Activated naive CD4-positive, alpha-beta T cell treated with anti-CD3 and anti-CD28 coated beads, Interleukin-2, amount 50 U/mL, for 72 hours (primary cell): ENCODE measurements at regions not wholly inside any gene's neighbourhood (a gene's known extent, or its start where the extent isn't known, plus 50 kb on each side); places are given as distances from the start of the nearest gene placed in this dataset.
"Not testable (repeated sequence)": the region's sequence is repeated elsewhere in the genome, so short reads cannot be mapped to it uniquely, and the experiment has no call there.

Experiments
- ATAC-seq, 2 donors: fragments of 150-1000 bp; cut with Tn5 transposase; 2 replicates each; pipeline ENCODE4 v1.10.0; 2021; ENCODE audit warnings: mild to moderate bottlenecking in 2 of 2, moderate library complexity in 2 of 2
- DNase-seq, 2 donors: peaks; one replicate each; pipeline ENCODE4 v3.0.0; 2021 to 2022; ENCODE audit warnings: low spot score in 2 of 2
- H3K27ac Mint-ChIP-seq, 2 donors: one replicate each; pipeline ENCODE4 v1.8.0; 2022; ENCODE audit warnings: mild to moderate bottlenecking in 2 of 2, mixed read lengths in 2 of 2
- H3K36me3 Mint-ChIP-seq, 2 donors: one replicate each; pipeline ENCODE4 v1.8.0; 2022; ENCODE audit warnings: mixed read lengths in 2 of 2
- H3K9me3 Mint-ChIP-seq, 2 donors: one replicate each; pipeline ENCODE4 v1.8.0; 2022; ENCODE audit warnings: mixed read lengths in 2 of 2

DNA sequence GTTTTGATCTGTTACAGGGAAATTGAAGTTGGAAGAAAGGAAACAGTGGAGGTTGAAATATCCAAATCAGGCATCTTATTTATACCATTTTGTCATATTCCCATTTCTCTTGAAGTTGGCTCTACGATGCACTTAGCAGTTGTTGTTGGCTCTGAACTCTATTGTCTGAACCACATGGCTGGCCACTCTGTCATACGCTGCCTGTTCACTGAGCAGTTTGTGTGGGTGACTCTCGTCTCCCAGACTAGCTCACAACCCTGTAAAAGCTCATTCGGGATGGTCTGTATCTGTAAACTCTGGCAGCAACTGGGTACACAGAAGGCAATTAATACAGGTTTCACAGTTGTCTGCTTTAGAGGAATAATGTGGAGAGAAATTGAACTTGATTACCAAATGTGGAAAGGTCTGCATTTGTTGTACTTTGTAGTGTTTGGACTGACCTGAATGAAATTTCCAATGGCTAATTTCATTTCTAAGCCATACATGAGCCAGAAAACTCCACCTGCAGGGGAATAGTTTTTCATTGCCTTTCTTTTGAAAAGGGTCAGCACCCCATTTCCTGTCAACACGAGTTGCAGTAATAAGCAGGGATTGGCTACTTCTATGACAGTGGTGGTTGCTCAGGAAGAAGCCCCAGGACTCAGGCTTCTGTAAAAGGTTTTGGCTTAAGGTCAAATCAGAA lies 378.2 kb downstream of the OSR1 start:
- DNase-seq: no peak
- Mint-ChIP-seq H3K36me3 (peaks cover 0 to 8% of the 10 kb centered on the region in 2 donors), H3K9me3 (peaks cover 4% of the 10 kb centered on the region in 2 donors), H3K27ac (no peak overlapping the region)
- ATAC-seq: no peak

DNA sequence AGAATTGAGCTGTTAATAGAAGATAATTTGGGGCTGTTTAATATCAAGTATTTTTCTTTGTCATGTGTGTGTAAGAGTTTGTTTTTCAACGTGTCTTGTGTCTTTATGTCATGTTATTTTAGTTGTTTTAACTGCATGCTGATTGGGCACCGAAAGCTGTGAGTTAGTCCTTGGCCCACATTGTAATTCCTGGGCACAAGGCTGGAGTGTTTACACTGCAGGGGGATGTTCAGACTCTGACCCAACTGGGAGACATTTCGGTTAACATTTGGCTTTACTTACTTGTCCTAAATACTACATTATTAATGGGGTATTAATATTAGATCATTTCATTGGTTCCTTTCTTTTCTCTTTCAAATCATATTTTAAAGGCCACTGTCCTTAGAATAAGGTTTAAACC lies 381.0 kb downstream of the OSR1 start:
- ATAC-seq (no peak), DNase-seq (no peak)
- peaks cover 4% of the 10 kb centered on the region in 2 donors for H3K9me3 Mint-ChIP-seq

DNA sequence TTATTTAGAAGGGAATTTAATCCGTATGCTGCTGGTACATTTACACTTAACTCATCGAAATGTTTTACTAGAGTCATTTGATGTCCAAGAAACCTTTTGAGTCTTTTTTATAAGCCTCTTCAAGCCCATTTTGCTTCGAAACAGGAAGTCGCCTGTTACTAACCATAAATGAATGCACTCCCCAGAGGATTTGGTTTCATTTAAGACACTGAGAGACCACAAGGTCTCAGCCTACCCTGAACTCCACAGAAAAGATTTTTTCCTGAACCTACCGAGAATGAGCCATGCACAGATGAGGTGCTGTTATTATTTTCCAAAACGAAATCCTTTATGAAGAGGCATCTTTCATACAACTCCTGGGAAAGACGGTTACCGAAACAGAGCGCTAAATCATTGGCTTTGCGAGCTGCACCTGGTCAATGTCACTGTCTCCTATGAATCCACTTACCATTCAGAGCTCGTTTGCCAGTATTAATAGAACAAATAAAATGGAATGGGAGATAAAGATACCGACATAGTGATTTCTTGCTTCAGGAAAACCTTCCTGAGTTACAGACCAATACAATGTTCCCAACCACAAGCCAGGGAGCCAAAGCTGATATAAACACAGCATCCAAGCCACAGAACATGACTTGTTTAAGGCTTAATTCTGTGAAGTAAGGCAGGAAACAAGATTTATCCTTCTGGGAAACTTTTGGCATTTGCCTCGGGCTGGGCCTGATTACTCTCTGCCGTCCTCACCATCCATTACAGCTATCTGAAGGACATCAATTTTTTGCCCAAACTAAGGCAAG lies 382.1 kb downstream of the OSR1 start:
- peaks cover 0 to 9% of the 10 kb centered on the region in 2 donors for H3K36me3 Mint-ChIP-seq
- H3K27ac Mint-ChIP-seq: no peak overlapping the region
- DNase-seq: no peak
- H3K9me3 Mint-ChIP-seq: peaks cover 4% of the 10 kb centered on the region in 2 donors
- ATAC-seq: no peak

More for the DNA sequence above, 381.0 kb downstream of the OSR1 start:
- peaks cover 0 to 9% of the 10 kb centered on the region in 2 donors for H3K36me3 Mint-ChIP-seq
- no peak overlapping the region for H3K27ac Mint-ChIP-seq

DNA sequence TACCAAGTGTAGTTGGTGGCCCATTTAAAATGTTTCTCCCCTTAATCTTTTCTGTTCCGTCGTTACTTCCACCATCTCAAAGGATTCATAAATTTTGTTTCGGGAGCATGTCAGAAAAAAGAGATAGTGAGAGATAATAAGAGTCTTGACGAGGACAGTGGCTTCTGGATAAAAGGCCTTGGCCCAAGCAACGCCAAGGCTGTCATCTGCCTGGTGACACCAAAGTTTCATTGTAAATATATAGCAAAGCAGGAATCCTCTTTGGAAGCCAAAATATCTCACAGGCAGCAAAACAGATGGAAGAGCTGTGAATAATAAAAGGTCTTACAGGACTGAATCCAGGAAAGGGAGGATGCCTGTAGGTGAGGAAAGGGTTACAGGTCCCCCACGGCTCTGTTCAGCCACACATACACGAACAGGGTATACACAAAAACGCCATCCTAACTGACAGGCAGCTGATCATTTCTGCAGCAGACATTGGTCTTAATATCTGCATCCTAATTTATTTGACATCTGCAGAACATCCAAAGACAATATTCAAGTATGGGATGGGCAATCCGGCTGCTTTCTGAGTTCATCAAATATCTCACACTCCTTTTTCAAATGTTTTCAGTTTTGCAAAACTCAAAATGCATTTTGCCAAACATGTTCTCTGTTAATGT lies 382.8 kb downstream of the OSR1 start:
- no peak for DNase-seq
- H3K27ac Mint-ChIP-seq: no peak overlapping the region
- H3K9me3 Mint-ChIP-seq: peaks cover 4% of the 10 kb centered on the region in 2 donors
- H3K36me3 Mint-ChIP-seq: peaks cover 0 to 9% of the 10 kb centered on the region in 2 donors
- ATAC-seq: no peak

DNA sequence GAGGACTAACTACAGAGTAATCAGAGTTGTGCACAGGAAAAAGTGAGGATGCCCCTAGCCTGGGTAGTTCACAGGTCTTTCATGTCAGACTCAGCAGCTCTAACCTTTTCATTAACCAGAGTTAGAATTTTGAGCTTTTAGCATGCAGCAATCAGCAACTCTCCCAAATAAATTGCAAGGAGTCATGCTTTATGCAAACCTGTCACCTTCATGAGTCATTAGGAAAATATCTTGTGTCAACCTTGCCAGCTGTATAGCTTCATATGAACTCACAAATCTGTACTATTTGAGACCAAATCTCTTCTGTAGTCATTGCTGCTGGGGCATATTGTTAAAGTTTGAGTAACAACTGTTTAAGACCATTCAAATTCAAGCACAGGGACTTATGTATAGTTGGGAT lies 382.3 kb upstream of the NT5C1B start:
- no peak for ATAC-seq
- Mint-ChIP-seq H3K36me3 (peaks cover 0 to 9% of the 10 kb centered on the region in 2 donors), H3K9me3 (peaks cover 4% of the 10 kb centered on the region in 2 donors), H3K27ac (no peak overlapping the region)
- no peak for DNase-seq

DNA sequence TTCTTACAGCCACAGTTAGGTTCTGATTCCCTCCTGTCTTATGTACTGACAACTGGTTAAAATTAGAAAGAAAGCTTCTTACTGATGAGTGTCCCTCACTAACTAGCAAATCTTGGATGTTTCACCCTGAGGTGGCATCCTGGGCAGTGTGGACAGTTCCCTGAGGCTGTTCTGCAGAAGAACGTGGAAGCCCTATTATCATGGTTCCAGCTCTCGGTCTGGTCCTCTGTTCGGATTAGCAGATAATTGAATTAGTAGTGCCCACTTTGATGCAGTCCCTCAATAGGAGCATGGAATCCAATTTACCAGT lies 381.7 kb upstream of the NT5C1B start:
- no peak for ATAC-seq
- no peak overlapping the region for H3K27ac Mint-ChIP-seq
- peaks cover 0 to 5% of the 10 kb centered on the region in 2 donors for H3K36me3 Mint-ChIP-seq
- H3K9me3 Mint-ChIP-seq: no peaks in the 10 kb centered on the region
- no peak for DNase-seq

DNA sequence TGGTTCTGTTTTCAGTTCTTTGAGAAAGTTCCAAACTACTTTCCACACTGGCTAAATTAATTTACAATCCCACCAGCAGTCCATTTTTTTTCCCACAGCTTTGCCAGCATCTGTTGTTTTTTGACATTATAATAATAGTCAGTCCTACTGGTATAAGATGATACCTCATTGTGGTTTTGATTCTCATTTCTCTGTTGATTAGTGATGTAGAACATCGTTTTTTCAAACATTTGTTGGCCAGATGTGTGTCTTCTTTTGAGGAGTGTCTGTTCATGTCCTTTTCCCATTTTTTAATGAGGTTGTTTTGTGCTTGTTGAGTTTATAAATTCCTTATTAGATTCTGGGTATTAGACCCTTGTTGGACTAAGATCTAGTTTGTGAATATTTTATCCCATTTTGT lies 376.8 kb upstream of the NT5C1B start:
- Mint-ChIP-seq H3K36me3 (no peaks in the 10 kb centered on the region), H3K27ac (no peak overlapping the region), H3K9me3 (no peaks in the 10 kb centered on the region)
- ATAC-seq (no peak), DNase-seq (no peak)

DNA sequence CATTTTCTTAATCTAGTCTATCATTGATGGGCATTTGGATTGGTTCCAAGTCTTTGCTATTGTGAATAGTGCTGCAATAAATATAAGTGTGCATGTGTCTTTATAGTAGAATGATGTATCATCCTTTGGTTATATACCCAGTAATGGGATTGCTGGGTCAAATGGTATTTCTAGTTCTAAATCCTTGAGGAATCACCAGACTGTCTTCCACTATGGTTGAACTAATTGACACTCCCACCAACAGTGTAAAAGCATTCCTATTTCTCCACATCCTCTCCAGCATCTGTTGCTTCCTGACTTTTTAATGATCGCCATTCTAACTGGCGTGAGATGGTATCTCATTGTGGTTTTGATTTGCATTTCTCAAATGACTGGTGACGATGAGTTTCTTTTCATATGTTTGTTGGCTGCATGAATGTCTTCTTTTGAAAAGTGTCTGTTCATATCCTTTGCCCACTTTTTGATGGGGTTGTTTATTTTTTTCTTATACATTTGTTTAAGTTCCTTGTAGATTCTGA lies 374.4 kb upstream of the NT5C1B start:
- H3K9me3 Mint-ChIP-seq, DNase-seq, H3K36me3 Mint-ChIP-seq, ATAC-seq, H3K27ac Mint-ChIP-seq: not testable (repeated sequence)

DNA sequence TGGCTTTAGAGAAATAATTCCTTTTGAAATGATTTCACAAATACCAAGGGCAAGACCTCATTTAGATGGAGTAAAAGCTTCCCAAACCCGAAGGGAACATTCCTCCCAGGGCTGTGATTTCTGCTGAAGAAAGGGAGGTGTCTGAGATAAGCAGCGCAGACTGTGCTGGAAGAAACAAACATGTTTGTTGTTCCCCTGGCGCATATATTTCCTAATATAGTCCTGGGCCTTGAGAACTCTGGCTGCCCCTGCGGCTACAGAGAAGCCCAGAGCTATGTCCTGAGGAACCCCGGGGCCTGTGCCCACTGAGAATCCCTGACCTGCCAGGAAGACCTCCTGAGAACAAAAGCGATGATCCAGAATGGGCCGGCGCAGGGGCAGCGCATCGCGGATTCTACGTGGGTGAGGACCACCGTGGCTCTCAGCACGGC lies 372.6 kb upstream of the NT5C1B start:
- no peaks in the 10 kb centered on the region for H3K36me3 Mint-ChIP-seq

DNA sequence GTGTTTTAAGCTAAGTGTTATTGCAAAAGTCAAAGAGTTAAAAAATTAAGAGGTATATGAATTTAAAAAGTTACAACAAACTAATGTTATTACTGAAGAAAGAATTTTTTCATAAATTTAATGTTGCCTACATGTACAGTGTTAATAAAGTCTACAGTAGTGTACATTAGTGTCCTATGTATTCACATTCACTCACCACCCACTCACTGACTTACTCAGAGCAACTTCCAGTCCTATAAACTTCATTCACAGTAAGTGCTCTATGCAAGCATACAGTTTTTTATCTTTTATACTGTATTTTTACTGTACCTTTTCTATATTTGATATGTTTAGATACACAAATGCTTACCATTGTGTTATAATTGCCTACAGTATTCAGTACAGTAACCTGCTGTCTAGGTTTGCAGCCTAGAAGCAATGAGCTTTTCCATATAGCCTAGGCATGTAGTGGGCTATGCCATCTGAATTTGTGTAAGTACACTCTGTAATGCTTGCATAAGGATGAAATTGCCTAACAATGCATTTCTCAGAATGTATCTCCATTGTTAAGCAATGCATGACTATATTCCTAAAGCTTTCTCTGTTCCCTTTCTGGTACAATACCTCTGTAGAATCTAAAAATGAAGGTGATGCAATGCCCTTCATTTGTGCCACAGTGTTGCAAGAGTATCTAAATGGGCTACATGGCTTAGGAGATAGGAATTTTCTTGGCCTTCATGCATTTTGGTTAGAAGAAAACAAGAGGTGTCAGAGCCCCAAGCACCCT lies 370.8 kb upstream of the NT5C1B start:
- no peak for DNase-seq
- Mint-ChIP-seq H3K27ac (no peak overlapping the region), H3K36me3 (peaks cover 0 to 4% of the 10 kb centered on the region in 2 donors), H3K9me3 (peaks cover 0 to 4% of the 10 kb centered on the region in 2 donors)
- ATAC-seq: no peak

More for the DNA sequence above, 372.6 kb upstream of the NT5C1B start:
- no peak for ATAC-seq
- Mint-ChIP-seq H3K27ac (no peak overlapping the region), H3K9me3 (peaks cover 0 to 4% of the 10 kb centered on the region in 2 donors)
- no peak for DNase-seq

DNA sequence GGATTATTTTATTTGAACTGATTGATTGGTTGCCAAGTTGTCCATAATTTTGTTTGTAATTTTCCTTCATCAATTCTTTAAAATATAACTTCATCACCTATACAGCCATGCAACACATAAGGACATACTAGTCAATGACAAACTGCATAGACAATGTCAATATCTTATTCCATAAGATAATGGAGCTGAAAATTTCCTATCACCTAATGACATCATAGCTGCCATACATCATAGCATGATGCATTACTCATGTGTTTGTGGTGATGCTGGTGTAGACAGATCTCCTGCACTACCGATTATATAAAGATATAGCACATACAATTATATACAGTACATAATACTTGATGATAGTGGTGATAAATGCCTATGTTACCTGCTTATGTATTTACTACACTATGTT lies 369.8 kb upstream of the NT5C1B start:
- DNase-seq: no peak
- H3K9me3 Mint-ChIP-seq: peaks cover 0 to 4% of the 10 kb centered on the region in 2 donors
- H3K27ac Mint-ChIP-seq: no peak overlapping the region
- no peak for ATAC-seq
- H3K36me3 Mint-ChIP-seq: peaks cover 0 to 6% of the 10 kb centered on the region in 2 donors

DNA sequence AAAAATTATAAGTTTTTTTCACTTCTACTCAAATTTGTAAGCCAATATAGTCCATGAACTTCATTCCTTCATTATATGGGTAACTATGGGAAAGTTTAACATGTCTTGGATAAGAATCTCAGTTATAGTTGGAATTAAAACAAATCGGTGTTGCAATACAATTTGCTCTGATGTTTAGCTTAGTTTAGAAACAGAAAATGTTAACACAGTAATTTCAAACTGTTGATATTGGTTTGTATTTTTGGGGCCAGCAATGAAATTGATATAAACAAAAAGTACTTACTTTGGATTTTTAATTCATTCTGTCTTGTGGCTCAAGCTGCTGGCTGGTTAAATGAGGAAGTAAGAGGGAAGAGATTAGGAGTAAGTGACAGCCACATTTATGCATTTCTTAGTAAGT lies 368.5 kb upstream of the NT5C1B start:
- H3K36me3 Mint-ChIP-seq: peaks cover 0 to 6% of the 10 kb centered on the region in 2 donors
- peaks cover 0 to 4% of the 10 kb centered on the region in 2 donors for H3K9me3 Mint-ChIP-seq
- no peak overlapping the region for H3K27ac Mint-ChIP-seq
- DNase-seq (no peak), ATAC-seq (no peak)

DNA sequence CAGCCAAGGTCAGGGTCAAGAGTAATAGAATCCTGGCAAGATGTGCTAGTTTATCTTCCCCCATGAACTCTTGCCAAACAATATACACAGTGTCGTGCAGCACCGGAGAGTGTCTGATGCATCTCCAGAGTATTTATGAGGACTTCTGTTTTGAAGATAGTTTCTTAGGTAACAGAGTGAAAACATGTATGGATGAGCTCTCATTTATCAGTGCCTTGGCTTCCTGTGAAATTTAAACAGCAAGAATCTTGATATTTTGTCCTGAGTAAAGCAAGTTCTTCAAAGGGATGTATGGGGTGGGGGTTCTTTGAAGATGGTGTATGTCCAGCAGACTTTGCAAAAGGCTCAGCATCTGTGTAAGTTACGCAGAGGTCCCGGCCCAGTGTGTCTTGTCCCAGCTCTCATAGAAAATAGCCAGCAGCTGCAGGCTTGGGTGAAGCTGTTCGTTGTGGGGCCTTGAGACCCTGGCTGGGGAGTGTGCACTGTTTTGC lies 361.0 kb upstream of the NT5C1B start:
- peaks cover 0 to 5% of the 10 kb centered on the region in 2 donors for H3K36me3 Mint-ChIP-seq
- no peak overlapping the region for H3K27ac Mint-ChIP-seq
- ATAC-seq: no peak
- H3K9me3 Mint-ChIP-seq: no peaks in the 10 kb centered on the region
- DNase-seq: no peak

DNA sequence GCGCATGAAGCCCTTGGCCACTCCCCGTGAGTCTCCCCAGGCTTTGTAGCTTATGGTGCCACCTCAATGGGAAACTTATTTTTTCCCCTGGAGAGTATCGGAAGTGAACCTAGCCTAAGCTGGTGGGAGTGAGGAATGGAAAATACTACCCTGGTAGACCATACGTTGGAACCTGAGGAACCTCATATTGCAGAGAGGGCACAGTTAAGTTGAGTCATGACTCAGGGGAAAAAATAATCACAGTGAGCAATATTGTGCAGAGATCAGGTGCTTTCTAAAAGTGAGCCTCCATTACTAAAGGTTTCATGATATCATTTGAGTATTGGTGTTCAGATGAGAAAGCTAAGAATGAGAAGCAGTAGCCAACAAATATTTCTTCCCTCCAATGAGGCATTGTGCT lies 360.5 kb upstream of the NT5C1B start:
- no peak for DNase-seq
- Mint-ChIP-seq H3K27ac (no peak overlapping the region), H3K36me3 (no peaks in the 10 kb centered on the region), H3K9me3 (no peaks in the 10 kb centered on the region)
- ATAC-seq: peak in 1 of 2 donors; percentile 38

DNA sequence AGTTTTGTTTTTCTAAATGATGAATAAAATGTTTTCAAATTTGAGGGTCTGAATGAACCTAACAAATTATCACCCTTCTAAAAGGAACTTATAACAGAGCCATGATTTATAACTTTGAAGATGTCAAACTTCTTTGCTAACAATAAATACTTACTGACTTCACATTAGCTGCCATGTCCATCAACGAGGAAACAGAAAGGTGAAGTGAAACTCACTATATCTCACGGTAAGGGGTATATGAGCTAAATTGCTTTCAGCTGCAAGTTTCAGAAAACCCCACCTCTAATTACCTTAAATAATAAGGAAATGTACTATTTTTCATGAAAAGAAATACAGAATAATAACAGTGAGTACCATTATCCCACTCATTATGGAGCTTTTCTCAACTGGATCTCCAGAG lies 350.8 kb upstream of the NT5C1B start:
- no peak for DNase-seq

DNA sequence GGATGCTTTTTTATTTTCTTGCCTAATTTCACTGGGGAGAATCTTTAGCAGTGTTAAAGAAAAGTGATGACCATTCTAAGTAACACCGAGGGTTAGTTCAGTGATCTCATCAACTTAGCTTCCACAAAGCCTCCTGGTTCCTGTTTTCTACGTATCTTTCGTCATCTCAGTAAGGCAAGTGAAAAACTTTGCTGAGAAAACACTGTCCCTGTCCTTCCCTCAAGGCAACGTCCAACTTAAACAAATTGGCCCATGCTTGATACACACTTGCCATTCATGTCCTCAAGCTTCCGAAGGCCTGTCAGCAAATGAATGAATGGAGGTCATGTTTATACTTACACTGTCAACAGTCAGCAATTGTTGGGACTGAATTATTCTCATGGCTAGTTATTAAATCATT lies 350.4 kb upstream of the NT5C1B start:
- DNase-seq, H3K9me3 Mint-ChIP-seq, ATAC-seq, H3K36me3 Mint-ChIP-seq, H3K27ac Mint-ChIP-seq: not testable (repeated sequence)

More for the DNA sequence above, 350.8 kb upstream of the NT5C1B start:
- H3K27ac Mint-ChIP-seq: no peak overlapping the region
- H3K36me3 Mint-ChIP-seq: no peaks in the 10 kb centered on the region
- no peaks in the 10 kb centered on the region for H3K9me3 Mint-ChIP-seq
- ATAC-seq: no peak
